LNCaP clone FGC (cell line): ENCODE measurements at regions not wholly inside any gene's neighbourhood (a gene's known extent, or its start where the extent isn't known, plus 50 kb on each side); places are given as distances from the start of the nearest gene placed in this dataset.

ENCODE experiments used
- DNase-seq: peaks from one replicate; pipeline ENCODE4 v3.0.0-alpha.2; 2011; ENCODE audit warnings: low read depth
- H3K4me3 ChIP-seq: 2 replicates; pipeline ENCODE4 v1.5.1; 2011; ENCODE audit warnings: mild to moderate bottlenecking, low read depth, low read length, control low read depth
- TF ChIP-seq, protein P1 (sequence below): IDR thresholded peaks from 2 replicates; pipeline ENCODE4 v1.5.1; 2012; ENCODE audit warnings: mild to moderate bottlenecking; ENCODE audit not compliant: control insufficient read depth, insufficient read depth; ENCODE audit errors: extremely low read depth

DNA sequence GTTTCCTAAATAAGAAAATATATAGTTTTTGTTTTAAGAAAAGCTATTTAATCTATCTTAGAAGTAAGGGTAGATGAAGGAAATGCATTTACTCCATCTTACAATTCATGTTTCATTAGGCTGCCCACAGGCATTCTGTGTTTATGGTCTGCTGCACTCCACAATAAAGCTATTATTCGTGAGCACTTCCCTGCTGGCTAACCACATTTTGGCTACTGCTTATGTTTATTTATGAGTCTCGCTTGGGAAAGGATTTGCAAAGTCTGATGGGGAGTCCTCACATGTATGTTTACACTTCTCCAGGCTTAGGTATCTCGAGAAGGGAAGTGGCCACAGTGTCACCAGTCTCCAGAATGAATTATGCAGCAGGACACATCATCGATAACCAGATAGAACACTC lies 260.8 kb upstream of the VCX start:
- no peak overlapping the region for H3K4me3 ChIP-seq
- DNase-seq = no peak
- TF ChIP-seq, protein P1, sequence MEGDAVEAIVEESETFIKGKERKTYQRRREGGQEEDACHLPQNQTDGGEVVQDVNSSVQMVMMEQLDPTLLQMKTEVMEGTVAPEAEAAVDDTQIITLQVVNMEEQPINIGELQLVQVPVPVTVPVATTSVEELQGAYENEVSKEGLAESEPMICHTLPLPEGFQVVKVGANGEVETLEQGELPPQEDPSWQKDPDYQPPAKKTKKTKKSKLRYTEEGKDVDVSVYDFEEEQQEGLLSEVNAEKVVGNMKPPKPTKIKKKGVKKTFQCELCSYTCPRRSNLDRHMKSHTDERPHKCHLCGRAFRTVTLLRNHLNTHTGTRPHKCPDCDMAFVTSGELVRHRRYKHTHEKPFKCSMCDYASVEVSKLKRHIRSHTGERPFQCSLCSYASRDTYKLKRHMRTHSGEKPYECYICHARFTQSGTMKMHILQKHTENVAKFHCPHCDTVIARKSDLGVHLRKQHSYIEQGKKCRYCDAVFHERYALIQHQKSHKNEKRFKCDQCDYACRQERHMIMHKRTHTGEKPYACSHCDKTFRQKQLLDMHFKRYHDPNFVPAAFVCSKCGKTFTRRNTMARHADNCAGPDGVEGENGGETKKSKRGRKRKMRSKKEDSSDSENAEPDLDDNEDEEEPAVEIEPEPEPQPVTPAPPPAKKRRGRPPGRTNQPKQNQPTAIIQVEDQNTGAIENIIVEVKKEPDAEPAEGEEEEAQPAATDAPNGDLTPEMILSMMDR = no peak

DNA sequence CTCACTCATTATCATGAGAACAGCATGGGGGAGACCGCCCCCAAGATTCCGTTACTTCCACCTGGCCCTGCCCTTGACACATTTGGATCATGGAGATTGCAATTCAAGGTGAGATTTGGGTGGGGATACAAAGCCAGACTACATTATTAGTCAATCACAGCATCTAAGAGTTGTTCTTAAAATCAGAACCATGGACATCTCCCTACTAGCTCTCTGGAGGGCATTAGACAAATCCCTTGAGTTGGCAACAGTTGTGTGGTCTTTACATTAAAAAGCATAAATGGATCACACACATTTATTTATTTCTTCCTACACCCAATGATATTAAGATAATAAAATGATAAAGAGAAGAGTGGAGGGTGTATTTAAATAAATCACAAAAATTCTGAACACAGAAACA lies 262.8 kb upstream of the VCX start:
- H3K4me3 ChIP-seq = no peak overlapping the region
- TF ChIP-seq, protein P1 = no peak
- DNase-seq = no peak

DNA sequence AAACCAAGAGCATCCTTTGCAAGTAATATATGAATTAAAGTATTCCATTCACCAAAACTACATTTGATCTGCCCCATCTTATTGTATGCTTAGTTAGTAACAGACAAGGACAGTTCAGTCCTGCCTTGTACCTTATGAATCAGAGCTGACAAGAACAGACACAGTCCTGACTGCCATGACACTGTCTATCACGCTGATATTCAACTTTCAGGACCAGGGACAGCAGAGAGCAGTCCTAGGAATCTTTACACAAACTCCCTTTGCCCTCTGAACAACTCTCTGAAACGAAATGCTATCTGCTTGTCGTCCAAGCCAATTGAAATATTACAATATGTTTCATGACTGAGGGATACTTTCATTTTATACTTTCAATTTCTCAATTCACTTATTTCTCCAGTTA lies 268.6 kb upstream of the VCX start:
- no peak for DNase-seq
- no peak overlapping the region for H3K4me3 ChIP-seq
- TF ChIP-seq, protein P1 = no peak

DNA sequence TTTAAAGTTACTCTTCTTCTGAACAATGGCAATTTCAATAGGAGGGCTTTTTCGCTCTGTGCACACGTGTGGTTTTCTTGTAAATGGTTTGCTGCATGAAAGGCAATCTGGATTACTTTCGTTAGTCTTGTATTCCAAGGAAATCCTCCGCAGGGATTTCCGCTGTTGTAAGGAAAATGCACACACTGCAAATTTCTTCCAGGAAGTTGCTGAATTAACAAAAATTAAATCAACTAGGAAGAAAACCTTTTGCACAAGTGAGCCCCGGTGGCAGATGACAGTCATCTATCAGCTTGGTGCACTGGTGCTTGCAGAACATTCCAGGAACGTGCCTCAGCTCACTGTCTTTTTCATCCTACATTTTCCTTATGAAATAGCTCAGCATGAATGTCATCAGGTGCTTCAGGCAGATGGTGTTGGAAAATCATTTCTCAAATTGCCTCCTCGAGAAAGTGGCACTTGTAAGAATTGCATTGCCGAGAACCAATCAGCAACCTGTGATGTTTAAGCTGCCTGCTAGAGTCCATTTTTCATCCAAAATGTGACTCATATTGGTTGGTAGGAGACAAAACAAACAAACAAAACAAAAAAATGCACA lies 272.4 kb upstream of the VCX start:
- TF ChIP-seq, protein P1 = no peak
- H3K4me3 ChIP-seq = no peak overlapping the region
- no peak for DNase-seq

DNA sequence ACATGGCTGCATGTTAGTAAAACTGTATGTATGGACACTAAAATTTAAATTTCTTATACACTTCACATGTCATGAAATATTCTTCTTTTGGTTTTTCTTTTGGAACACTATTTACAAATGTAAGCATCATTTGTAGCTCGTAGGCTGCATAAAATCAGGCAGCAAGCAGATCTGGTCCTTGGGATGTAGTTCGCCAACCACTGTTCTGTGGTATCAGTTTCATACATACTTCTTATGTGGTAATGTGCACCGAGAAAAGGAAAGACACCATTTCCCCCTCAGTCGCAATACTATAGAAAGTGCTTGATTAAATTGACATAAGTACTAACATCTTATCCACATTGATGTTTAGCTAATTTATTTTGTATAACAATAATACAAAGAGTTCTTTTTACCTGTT lies 274.4 kb upstream of the VCX start:
- DNase-seq = no peak
- TF ChIP-seq, protein P1 = no peak
- H3K4me3 ChIP-seq = no peak overlapping the region

DNA sequence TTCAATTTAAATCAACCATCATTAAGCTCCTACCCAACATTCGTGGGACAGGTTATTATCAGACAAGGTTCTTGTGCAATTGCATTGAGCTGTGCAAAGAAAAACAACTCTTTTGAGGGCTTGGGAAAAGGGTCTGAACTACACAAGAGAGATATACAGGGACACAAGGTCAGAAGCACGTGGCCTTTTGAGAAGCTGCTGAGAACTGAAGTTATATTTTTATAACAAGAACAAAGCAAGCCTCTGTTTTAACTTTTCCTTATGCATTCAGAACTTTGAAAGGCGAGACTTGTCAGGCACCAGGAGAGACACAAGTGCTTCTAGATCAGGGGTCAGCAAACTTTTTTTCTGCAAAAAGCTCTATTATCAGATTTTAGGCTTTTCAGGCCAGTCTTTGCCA lies 274.8 kb upstream of the VCX start:
- H3K4me3 ChIP-seq = no peak overlapping the region
- DNase-seq = no peak
- TF ChIP-seq, protein P1 = no peak

DNA sequence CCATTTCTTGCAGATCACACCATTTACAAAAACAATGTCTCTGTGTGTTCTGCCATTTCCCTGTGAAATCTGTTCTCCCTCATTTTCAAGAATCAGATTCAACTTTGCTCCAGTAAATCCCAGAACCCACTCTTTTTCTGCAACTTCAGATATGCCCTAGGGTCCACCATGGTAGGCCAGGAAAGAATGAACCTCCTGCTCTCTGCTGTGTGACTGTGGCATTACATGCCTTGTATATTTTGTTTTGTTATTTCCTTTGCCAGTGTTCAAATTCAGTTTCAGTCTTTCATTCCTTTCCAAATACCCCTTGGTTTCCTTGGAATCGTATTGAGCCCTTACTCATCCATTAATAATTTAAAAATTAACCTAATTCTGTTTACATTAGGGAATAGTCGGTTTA lies 290.2 kb upstream of the VCX start:
- no peak for DNase-seq

More for the DNA sequence above, 290.2 kb upstream of the VCX start:
- TF ChIP-seq, protein P1 = no peak
- no peak overlapping the region for H3K4me3 ChIP-seq
